ENCODE measurements at regions not wholly inside any gene's neighbourhood (a gene's known extent, or its start where the extent isn't known, plus 50 kb on each side); places are given as distances from the start of the nearest gene placed in this dataset.
"Not testable (repeated sequence)": the region's sequence is repeated elsewhere in the genome, so short reads cannot be mapped to it uniquely, and the experiment has no call there.

DNA sequence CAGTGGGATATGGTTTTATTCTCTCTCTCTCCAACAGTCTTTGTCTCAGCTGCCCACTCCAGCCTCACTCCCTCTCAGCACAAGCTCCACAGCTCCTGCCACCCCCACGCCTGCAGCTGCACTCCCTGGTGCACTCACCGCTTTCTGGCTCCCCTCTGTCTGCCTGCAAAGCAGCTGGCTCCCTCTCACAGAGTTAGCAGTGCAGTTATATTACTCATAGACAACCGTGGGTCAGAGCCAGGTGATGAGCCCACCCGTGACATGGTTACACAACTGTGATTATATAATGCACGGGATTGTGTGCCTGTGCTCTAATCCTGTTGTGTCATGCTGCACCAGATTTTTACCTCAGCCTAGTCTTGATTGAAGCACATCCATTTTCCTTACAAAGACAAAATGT, 276.9 kb upstream of the CHAC2 start:
- no peak for DNase-seq

DNA sequence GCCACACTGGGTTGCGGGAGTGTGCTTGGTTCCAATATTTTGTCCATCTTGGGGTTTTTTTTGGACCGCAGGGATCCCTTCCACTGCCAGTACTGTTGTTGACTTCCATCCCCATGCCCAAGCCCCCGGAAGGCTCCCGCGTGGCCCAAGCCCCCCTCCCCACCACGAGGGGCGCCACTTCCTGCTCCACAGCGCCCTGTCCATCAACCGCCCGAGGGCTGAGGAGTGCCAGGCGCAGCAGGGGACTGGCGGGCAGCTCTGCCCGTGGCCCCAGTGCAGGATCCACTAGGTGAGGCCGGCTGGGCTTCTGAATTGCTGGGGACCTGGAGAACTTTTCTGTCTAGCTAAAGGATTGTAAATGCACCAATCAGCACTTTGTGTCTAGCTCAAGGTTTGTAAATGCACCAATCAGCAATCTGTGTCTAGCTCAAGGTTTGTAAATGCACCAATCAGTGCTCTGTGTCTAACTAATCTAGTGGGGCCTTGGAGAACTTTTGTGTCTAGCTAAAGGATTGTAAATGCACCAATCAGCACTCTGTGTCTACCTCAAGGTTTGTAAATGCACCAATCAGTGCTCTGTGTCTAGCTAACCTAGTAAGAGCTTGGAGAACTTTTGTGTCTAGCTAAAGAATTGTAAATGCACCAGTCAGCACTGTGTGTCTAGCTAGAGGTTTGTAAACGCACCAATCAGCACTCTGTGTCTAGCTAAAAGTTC, 281.3 kb upstream of the CHAC2 start:
- not testable (repeated sequence) for DNase-seq

DNA sequence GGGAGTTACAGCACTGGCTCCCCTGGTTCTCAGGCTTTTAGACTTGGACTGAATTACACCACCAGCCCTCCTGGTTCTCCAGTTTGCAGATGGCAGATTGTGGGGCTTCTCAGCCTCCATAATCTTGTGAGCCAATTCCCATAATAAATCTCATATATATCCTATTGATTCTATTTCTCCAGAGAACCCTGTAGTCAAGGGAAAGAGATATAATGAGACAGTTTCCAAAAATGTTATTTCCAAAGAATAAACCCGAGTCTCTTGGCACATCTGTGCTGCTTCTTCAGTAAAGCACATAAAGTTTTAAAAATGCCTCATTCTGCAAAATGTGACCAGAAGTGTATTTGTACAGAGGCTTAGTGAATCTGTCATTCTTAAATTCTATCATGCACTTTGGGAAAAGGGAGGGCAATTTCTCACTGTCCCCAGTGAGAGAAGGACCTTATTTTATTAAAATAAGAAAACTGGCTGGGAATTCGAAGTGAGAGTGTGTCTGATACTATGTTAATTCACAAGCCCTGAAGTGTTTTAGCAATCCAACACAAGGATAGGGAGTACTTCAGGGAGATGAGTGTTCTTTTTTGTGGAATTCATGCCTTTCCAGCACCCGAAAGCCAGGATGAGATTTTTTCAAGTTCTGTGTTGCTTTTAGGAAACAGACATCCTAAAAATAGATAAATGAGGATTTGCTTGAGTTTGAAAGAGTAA, 282.4 kb upstream of the CHAC2 start:
- DNase-seq = no peak

DNA sequence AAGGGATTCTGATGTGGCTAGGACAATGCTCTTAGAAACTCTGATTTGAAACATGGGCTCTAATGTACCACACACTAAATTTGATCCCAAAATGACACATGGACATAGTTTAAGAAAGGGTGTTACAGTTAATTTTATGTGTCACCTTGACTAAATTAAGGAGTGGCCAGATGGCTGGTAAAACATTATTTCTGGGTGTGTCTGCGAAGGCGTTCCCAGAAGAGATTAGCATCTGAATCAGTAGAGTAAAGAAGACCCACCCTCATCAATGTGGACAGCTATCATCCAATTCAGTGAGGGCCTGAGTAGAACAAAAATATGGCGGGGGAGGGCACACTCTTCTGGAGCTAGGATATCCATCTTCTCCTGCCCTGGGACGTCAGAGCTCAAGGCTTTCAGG, 283.1 kb upstream of the CHAC2 start:
- no peak for DNase-seq

DNA sequence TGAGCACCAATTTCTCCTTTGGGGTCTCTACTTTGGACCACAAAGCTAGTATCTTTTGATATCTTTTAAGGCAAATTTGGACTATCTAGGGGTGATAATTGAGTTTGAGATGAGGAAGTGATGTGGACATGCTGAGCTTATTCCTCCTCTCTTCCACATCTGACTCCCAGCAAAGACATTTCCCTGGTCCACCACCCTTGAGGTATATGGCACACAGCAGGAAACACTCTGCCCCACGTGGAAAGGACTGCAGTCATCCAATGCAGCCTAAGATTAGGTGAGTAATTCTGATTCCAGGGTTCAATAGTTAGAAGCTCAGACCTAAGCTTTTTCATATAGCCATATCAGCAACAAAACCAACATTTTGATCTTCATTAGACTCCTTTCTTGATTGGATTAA, 290.1 kb upstream of the CHAC2 start:
- no peak for DNase-seq

DNA sequence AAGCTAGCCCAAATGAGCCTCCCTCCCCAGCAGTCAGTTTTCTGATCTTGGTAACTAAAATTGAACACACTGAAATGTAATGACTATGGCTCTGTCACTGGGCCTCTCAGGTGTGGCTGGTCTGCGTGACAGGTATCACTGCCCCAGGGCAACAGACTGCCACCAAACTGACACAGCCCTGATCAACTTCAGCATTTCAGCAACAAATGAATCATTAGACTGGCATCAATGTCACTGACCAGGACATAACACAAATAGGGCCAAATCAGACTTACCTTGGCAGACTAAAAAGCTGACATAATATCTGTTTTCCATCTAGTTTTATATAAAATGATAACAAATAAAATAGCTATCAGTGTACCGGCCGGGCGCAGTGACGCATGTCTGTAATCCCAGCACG, 290.8 kb upstream of the CHAC2 start:
- DNase-seq = no peak

DNA sequence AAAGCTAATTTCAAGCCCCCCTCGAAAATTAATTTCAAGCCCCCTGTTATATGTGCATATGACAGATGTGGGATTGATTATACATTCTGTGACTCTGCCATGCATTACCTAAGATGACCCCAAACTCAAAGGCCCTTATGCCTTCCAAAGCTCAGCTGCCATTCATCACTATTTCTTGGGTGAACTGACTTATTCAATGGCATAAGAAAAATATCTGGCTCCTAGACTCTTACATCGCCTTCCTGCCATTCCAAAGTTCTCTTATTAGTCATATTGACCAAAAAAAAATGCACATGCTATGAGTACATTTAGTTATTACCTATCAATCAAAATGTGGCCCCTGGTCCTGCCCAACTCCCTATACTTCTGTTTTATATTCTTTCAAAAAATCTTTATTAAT, 291.8 kb upstream of the CHAC2 start:
- DNase-seq = no peak

DNA sequence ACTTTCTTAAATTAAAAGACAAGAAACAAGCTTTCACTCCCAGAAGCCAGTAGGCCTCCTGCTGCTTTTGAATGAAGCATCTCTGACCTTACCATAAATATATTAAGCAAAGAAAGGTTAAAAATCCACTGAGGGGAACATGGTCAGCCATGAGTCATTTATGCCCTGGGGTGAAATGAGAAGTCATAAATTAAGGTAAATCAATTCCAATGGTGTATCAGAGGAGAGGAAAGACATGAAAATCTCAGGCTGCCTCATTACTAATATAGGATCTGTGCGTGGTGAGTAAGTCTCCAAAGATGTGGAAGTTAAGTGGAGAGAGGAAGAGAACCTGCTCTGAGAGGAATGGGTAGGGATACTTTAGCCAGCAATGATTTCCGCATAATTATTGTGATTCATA, 292.3 kb upstream of the CHAC2 start:
- no peak for DNase-seq

DNA sequence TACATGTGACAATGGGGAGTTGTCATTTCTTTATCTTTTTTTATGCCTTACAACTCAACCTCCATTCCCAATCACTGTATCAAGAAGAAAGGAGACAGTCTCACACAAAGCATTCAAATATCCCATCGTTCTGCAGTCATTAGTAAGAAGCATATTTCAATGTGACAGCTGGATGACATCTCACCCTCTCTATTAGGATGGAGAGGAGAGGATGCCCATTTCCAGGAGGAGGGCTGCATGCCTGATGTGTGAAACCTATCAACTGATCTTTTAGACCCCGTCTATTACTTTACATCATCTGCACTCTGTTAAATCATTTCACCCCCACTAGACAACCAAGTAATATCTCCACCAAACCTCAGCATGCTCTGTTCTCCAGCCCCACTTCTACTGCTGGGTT, 292.7 kb upstream of the CHAC2 start:
- DNase-seq = no peak

DNA sequence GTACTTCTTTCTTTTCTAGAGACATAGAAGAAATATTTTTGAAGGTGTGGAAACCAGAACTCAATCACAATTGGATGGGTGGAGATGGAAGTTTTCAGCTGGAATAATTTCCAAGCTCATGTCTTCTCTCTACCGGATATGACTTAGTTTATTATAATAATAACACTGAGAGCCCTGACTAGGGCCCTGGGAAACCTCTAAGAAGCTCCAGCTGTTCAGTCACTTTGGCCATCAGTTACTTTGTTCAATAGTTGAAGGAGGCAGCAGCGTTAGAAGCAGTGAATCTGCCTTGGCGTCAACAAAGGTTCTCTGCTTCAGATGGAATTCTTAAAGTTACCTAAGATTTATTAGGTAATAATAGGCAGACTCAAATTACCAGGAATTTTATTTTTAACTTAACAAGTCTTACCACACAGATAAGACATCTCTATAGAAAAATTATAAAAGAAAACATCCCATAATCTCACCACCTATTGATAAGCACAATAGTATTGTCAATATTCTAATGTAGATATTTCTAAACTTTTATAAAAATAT, 293.8 kb upstream of the CHAC2 start:
- DNase-seq = no peak

DNA sequence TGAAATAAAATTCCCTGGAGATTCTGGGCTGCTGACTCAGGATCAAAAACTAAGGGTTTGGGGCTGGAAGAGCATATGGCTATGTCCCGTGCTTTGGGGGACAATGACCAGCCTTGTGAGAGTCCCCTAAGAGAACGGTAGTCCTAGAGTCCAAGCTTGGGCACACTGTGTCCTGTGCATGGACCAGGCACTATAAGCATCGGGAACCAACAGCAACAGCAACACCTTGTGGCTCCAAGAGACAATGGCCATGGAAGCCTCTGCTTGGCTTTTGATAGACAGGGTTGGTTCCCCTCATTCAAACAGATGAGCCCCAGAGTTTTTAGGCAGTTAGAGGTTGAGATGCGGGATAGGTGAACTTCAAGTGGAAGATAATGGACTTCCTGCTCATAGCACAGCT, 294.4 kb upstream of the CHAC2 start:
- DNase-seq = no peak

DNA sequence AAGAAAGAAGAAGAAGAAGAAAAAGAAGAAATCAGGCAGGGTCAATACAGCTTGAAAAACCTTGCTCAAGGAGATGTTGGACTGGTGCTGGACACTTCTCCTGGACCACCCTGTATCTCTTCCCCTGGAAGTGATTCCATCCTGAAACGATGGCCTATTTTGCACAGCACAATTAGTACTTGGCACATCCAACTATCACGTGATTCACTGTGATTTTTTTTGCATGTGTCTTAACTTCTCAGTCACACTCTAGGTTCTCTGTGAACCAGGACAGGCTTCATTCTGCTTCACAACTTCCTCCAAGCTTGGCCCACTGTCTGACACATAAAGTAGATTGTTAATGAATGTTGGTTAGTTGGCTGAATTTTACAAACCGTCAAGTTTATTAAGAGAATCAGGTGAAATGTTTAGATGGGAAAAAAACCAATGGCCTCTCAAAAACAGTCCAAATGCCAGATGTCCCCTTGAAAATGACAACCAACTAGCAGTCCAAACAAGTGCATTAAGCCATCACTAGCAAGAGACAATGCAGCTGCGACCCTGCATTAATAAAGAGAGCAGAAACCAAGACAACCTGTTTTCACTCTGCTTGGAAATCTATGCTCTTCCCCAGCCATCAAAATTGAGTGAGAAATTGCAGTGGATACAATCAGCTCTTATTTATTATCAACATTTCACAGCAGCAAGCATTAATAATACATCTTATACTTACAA, 300.0 kb upstream of the CHAC2 start:
- DNase-seq = no peak

DNA sequence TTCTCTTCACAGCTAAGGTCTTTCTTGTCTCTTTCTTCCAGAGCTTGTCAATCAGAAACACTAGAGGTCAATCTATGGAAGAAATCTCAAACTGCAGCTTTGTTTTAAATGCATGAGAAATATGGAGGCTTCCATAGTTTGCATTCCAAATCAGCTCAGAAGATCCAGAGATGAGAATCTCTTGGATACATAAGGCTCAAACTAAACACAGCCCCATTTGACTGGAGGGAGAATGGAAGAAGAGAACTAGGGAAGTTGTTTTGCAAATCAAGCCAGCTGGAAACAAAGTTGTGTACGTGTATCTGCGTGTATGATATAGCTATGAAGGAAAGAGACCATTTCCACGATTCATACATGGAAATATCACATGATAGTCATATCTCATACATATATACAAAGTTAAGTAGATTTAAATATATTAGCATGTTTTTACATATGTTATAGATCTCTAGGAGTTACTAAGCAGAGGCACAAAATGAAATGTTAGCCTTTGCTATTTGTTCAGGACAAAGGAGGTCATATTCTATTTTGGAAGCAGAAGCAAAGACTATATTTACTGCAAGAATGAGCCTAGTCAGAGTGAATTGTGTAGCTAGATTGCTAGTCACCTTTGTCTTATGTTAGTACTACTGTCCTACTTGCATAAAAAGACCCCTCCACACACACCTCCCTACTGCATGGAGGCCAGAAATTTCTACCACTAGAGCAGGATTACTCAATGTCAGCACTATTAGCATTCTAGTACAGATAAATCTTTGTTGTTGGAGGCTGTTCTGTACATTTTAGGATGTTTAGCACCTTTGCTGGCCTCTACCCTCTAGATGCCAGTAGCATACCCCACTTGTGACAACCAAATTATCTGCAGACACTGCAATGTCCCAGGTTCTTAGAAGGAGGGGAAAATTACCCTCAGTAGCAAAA, 303.5 kb upstream of the CHAC2 start:
- DNase-seq = no peak

DNA sequence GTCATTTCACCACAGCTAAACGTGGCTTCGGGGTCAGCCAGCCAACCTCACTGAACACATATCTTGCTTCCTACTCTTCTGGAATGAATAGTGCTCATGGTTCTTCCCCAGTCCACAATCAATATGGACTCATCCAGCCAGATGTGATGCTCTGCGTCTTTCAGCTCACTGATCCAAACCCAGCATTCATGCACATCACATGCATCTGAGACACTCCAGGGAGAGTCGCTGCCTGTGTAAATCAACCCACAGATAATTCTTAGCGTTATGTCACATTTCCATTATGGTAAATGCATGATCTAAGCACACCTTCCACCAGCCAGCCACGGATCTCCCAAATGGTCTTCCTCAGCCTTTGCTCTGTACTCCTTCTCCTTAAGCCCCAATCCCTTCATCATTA, 306.7 kb upstream of the CHAC2 start:
- no peak for DNase-seq

DNA sequence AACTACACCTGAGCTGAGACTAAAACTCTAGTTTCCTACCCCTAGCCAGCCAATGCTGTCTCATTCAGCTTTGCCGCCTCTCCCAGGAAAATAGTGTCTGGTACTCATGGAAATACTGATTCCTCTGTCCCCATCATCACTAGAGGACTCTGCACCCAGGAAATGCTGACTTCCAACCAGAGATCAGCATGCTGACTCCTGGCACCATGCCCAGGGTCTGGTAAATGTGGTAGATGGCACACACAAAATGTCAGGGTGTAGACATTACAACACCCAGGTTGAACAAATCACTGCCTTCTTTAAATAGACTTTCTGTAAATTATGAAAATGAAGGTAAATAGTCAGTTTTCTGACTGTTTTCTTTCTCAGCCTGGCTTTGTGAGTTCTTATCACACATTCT, 307.3 kb upstream of the CHAC2 start:
- no peak for DNase-seq

DNA sequence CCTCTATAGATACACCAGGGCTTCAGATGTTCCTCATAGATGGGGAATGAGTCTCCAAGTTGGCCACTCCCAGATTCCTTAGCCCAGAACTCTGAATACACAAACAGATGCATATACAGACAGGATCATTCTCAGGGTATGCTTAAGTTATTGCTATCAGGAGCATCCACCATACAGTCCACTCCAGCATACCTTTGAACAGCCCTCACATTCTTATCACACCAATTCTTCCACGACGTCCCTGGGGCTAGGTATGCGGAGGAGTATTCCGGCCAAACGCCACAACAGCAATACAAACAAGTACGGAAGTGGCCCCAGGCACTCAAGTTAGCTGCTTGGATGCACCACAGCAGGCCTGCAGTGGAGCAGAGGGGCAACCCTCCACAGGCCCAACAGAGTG, 312.5 kb upstream of the CHAC2 start:
- no peak for DNase-seq

DNA sequence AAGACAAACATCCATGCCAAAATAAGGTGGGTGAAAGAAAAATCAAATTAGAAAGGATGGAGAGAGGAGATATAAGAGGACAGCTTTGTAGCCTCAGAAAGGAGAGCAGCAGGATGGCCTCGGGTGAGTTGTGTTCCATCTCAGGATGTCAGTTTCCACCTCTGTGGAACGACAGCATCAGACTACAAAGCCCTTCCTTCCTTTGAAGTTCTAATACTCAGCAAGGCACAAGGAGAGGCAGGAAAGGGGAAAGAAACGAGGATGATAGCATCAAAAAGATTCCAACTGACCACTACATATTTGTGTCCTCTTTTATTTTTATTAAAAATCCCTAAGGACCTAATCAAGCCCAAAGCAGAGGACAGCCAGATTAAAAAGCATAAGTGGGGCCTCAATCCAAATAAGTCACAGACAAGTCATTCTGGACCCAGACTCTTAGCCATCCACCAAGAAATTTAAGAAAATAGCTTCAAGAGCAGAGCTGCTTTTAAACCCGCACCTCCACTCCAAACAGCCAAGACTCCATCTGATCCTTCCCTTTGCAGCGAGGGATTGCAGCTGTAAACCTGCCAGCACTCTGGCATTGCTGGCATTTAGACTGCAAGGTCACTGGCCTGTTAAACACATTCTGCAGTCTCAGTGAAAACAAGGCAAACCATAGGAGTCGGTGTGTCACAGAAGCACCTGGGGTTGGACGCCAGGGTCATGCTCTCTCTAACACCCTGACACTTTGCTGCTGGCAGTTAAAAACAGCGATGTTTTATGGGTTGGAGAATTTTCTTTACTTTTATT, 314.5 kb upstream of the CHAC2 start:
- no peak for DNase-seq

DNA sequence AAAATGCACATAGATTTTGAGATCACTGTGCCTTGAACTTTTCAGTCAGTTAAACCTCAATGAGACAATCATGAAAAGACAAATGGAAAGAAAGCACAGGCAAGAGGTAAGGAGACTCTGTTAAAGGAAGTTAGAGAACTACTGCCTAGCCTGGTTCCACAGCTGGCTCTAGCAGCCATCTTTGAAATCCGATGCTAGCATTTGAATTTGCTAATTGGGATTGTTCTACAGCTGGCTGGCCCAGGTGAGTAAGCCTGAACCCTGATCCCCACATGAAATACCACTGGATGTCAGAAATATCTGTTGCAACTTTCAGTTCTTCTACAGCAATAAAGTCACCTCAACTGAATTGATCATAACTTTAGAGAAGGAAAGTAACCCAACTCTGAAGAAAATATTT, 315.2 kb upstream of the CHAC2 start:
- DNase-seq = no peak

DNA sequence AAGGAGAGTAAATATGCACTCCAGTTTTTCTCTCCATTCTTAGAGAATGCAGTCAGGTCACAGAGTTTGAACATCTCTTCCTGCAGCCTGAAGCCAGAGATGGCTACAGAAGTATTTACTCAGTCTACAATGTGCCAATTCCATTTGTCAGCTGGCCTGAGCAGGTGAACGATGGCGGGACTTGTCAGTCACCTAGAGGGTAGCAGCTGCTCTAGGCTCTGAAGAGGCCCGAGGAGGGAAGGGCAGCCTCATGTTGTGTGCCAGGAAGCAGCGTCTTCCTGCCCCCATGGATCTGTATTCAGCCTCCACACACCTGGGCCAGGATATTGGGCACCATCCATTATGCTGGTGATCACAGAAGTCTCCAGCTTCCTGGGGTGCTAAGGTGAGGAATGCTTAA, 316.7 kb upstream of the CHAC2 start:
- DNase-seq = no peak

DNA sequence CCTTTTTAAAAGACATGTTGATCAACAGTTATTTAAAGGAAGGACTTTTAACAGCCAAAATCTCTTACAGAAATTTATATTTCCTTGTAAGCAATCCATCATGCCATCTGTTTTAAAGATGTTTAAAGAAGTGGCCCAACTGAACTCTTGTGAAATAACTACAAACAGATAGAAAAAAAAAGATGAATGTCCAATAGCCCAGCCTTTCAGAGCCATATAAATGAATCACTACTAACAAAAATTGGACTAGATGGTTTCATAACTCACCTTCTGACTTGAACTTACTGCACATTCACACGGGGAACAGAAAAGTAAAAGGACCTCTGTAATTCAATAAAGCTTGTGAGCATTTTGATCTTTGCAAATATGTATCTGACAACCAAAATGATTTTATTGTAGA, 319.0 kb upstream of the CHAC2 start:
- DNase-seq = no peak

DNA sequence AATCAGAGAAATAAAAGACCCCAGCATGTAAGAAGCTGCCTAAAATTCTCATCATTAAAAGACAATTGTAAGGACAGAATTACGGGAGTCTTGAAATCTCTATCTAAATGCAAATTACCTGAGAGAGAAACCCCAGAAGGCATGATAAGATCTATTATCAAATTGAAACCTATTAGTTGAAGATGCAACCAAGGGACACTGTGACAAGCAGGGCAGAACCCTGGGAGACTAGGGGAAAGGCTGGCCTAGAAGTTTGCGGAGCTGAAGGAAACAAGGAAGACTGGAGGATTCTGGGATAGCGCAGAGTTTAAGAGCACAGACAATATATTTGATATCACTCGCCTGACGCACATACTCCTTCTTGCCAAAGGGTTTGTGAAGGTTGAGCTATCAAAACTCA, 319.5 kb upstream of the CHAC2 start:
- no peak for DNase-seq

All from suppressor macrophage treated with lipopolysaccharide for 4 hours (primary cell).